GM10266 (cell line): ENCODE measurements at regions not wholly inside any gene's neighbourhood (a gene's known extent, or its start where the extent isn't known, plus 50 kb on each side); places are given as distances from the start of the nearest gene placed in this dataset.

Source experiments
- DNase-seq: peaks from one replicate; pipeline ENCODE4 v3.0.0; 2012; ENCODE audit errors: extremely low spot score
- CTCF ChIP-seq: IDR thresholded peaks from 2 replicates; pipeline ENCODE4 v1.5.1; 2012; ENCODE audit warnings: mild to moderate bottlenecking, low read depth; ENCODE audit not compliant: control insufficient read depth, insufficient read depth; ENCODE audit errors: missing control alignments

- no peak for DNase-seq
Measured at GRCh38 chr3:59270209-59270608, 220.4 kb upstream of the CFAP20DC start.

GRCh38 chr3:59268170-59268569 is 218.3 kb upstream of the CFAP20DC start:
- TF ChIP-seq CTCF = no peak
- no peak for DNase-seq

More at GRCh38 chr3:59270209-59270608, 220.4 kb upstream of the CFAP20DC start:
- no peak for TF ChIP-seq CTCF

DNA sequence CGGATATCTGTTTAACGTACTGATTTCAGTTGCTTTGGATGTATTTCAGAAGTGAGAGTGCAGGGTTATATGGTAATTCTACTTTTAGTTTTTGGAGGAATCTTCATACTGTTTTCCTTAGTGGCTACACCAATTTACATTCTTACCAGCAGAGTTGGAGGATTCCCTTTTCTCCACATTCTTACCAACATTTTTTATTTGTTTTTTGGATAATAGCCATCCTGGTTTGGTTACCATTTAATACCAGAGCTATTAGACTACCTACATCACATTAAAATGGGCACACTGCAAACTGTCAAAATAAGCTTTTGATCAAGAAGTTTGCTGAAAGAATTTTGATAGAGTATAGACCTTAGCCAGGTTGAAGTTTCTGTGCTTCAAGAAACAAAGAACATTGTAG is 217.2 kb upstream of the CFAP20DC start:
- TF ChIP-seq CTCF = no peak
- no peak for DNase-seq

DNA sequence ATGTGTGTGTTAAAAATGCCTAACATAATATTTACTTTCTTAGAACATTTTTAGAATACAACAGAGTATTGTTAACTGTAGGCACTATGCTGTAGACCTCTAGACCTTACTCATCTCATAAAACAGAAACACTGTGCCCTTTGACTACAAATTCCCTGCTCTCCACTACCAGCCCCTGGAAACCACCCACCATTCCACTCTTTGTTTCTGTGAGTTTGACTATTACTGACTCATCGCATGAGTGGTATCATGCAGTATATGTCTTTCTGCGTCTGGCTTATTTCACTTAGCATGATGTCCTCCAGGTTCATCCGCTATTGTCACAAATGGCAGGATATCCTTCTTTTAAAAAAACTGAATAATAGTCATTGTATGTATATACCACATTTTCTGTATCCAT is 216.7 kb upstream of the CFAP20DC start:
- TF ChIP-seq CTCF = no peak
- DNase-seq = no peak

DNA sequence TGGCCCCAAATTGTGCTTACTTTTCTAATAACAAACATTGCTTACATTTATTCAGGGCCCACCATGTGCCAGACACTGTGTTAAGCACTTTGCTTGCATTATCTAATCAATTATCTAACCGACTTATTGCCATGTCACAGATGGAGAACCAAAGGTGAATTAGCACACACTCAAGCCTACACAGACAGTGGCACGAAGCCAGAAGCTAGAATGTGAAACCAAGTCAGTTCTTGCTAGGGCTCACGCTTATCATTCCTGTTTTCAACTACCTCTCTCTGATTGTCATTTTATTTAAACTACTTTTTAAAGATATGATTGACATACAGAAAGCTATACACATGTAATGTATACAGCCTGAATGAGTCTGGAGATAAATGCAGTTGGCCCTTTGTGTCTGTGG is 215.7 kb upstream of the CFAP20DC start:
- no peak for DNase-seq
- no peak for TF ChIP-seq CTCF

DNA sequence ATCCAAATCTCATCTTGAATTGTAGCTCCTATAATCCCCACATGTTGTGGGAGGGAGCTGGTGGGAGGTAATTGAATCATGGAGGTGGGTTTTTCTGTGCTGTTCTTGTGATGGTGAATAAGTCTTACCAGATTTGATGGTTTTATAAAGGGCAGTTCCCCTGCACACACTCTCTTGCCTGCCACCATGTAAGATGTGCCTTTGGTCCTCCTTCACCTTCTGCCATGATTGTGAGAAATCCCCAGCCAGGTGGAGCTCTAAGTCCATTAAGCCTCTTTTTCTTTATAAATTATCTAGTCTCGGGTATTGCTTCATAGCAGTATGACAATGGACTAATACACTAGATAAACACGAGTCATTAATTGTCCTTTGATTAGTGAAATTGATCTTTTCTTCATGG is 214.5 kb upstream of the CFAP20DC start:
- no peak for DNase-seq
- TF ChIP-seq CTCF = no peak

- DNase-seq = no peak
Measured at GRCh38 chr3:59263152-59263551, 213.3 kb upstream of the CFAP20DC start.

More at GRCh38 chr3:59263152-59263551, 213.3 kb upstream of the CFAP20DC start:
- TF ChIP-seq CTCF = no peak
